Stimulated activated CD8-positive, alpha-beta memory T cell treated with anti-CD3 and anti-CD28 coated beads, Interleukin-12 subunit alpha, Interleukin-12 subunit beta, amount 100 ng/mL, for 1 hour (primary cell): ENCODE measurements at regions not wholly inside any gene's neighbourhood (a gene's known extent, or its start where the extent isn't known, plus 50 kb on each side); places are given as distances from the start of the nearest gene placed in this dataset.

ENCODE experiments used
- DNase-seq: peaks from one replicate; pipeline ENCODE4 v3.0.0-alpha.2; 2020; ENCODE audit warnings: low read depth

DNA sequence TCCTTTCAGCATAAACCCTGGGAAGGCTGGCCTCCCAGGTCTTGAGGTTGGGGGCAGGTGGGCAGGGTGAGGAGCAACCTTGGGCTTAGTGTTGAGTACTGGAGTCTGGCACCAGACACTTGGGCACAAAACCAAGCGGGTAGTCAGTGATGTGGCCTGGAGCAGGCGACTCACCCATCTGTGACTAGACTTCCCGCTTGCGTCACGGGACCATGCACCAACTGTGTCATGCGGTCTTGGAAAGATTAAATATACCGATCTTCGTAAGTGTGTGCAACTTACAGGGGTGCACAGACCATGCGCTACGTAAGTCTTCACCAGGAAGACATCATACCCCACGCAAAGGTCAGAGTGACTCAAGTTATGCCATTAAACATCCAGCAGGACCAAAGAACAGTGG, 304.4 kb upstream of the IRX4 start:
- no peak for DNase-seq

DNA sequence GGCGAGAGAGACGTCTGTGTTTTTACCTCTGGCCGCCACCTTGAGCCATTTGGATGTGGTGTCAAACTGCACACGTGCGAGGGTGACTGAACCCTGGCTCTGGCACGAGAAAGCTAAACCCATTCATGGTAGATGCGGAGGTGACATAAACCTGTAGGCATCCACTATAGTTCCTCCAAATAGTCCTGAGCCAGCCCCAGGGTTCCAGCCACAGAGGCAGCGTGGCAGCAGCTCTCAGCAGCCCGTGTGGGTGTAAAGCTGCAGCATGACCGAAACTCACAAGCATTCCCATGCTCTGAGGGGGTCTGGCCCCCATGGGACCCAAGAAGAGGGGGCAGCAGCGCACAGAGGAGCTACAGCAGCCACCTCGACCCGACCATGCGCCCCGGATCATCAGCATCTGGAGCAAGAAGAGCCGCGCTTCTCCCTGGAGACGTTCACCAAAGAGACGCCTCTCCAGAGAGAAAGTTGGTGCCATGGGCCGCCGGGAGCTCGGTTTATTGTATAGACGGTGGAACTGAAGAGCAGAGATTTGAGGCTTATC, 303.8 kb upstream of the IRX4 start:
- DNase-seq: no peak

- no peak for DNase-seq
These were observed 303.1 kb upstream of the IRX4 start for GRCh38 chr5:2185646-2186471.

- no peak for DNase-seq
These were observed 302.1 kb upstream of the IRX4 start for GRCh38 chr5:2184563-2185540.

DNA sequence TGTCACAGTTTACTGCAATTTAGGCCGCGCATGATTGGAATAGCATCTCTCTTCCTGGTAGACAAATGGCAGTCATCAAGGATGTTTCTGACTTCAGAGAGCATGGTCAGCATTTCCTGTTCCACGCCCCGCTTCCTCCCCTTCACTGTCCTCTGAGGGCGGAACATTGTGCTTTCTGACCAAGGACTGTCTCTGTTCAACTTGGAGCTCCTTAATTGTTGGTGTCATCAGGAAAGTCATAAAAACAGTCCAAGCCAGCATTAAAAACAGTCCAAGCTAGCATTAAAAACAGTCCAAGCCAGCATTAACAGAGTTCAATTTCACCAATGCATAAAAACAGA, 301.3 kb upstream of the IRX4 start:
- DNase-seq: no peak

GRCh38 chr5:2183154-2184025, 300.7 kb upstream of the IRX4 start:
- no peak for DNase-seq

DNA sequence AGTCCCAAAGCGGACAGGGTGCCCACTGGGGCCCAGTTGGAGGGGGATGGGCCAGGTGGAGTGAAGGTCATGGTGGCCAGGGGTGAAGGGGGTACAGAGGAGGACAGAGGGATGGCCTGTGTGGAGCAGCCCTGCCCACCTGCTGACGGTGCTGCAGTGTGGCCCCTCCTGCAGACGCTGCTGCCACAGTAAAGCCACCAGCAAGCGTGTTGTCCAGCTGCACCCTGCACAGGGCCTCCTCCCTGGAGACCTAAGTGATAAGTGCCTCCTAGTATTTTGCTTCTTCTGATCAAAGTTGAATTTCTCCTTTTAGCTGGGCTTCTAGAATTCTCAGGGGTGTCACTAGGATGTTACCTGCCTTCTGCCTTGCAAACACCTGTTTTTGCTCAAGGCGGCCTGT, 299.3 kb upstream of the IRX4 start:
- no peak for DNase-seq

GRCh38 chr5:2181557-2181956, 298.8 kb upstream of the IRX4 start:
- DNase-seq: no peak

DNA sequence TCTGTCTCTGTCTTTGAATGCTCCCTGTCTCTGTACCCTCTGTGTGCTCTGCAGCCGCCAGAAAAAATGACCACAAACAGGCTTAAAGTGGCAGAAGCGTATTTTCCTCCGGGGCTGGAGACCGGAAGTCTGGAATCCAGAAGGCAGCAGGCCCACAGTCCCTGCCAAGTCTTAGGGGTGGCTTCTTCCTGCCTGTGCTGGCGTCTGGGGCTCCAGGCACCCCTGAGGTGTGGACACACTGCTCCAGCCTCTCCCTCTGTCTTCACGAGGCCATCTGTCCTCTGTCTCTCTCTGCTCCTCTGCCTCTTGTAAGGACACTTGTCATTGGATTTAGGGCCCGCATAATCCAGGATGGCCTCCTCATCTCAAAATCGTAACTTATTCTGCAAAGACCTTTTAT, 298.4 kb upstream of the IRX4 start:
- DNase-seq: no peak

- DNase-seq: no peak
These were observed 297.7 kb upstream of the IRX4 start for GRCh38 chr5:2180456-2180855.

- DNase-seq: no peak
These were observed 297.1 kb upstream of the IRX4 start for GRCh38 chr5:2179861-2180260.

- no peak for DNase-seq
These were observed 295.8 kb upstream of the IRX4 start for GRCh38 chr5:2178528-2178927.

- DNase-seq: no peak
These were observed 295.3 kb upstream of the IRX4 start for GRCh38 chr5:2178071-2178477.

DNA sequence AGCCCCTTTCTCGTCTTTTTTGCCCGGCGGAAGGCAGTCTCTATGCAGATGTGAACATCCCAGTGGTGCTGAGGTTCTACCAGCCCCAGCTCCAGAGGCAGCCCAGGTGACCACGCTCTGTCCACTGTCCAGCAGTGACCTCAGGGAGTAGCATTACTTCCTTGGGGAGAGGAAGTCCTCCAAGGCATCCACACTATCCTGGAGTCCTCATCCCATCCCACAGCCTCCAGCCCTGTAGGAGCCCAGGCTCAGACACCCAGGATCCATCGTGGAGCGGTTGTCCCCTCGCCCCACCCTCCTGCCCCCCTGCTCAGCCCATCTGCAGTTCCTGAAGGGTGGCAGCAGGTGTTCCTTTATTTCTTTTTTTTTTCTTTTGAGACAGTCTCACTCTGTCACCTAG, 294.5 kb upstream of the IRX4 start:
- no peak for DNase-seq

GRCh38 chr5:2176581-2176980, 293.9 kb upstream of the IRX4 start:
- no peak for DNase-seq

- DNase-seq: no peak
These were observed 293.2 kb upstream of the IRX4 start for GRCh38 chr5:2175842-2176404.

- DNase-seq: no peak
These were observed 292.3 kb upstream of the IRX4 start for GRCh38 chr5:2175041-2175440.

- DNase-seq: no peak
These were observed 291.8 kb upstream of the IRX4 start for GRCh38 chr5:2174538-2174937.

DNA sequence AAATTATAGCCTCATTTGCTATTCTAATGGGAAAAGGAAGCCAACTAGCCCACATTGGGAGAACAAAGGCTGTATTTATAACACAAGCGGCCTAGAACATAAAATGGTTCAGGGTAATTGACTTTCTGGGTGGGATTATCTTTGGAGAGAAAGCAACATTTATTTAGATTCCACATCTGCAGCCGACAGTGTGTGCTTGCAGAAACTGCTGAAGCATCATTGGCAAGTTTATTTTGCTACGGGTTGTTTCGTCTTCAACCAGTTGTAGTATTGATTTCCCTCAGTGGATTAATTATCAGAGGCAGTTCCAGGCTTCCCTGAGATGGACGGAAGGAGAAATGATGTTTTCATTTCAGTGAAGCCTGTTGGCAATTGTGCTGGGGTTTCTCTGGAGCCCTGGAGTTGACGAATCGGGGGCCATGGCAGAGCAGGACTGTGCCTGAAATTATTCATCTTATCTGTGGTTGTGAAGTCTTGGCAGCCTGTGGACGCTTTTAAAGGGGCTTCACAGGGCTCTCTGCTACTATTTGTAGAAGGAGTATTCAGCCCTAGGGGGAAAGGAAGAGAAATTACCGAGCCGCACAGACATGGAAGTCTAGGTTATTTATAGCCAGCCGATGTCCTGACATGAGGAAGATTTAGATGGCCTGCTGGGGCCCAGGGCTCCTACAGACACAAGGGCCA, 290.6 kb upstream of the IRX4 start:
- no peak for DNase-seq

DNA sequence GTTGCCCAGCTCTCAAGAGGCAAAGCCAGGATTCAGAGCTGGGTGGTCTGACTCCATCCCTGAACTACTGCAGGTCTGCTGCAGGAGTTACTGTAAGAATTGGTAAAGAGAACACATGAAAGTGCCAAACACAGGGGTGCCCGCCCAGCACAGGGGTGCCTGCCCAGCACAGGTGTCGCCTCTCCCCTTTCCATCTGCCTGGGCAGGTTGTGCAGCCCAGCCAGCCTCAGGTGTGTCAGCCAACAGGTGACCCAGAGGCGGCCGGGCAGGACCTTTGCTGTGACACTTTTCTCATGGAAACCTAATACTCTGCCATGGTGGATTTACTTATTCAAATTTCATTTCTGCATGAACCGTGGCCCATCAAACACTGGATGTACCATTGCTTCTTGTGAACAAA, 289.7 kb upstream of the IRX4 start:
- DNase-seq: no peak

DNA sequence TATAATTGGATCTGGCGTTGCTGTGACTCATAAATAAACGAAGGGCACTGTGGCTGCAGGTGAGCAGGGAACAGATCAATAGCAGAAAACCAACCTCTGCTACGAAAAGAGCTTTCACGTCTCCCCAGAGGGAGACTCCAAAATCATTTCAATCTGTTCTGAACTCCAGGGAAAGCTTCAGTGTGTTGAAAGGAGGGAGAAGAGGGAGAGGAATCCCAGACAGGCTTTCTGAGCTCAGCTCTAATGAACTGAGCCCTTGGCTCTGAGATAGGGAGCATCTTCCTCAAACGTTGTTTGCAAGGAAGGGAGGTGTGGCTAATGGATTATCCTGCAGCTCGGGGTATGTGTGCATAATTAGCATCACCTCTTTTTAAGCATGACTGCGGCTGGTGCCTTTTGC, 288.0 kb upstream of the IRX4 start:
- no peak for DNase-seq
